ENCODE measurements at regions not wholly inside any gene's neighbourhood (a gene's known extent, or its start where the extent isn't known, plus 50 kb on each side); places are given as distances from the start of the nearest gene placed in this dataset.

GRCh38 chr5:122602700-122603099 is 172.2 kb upstream of the SNX2 start:
- no peak for DNase-seq
- CTCF ChIA-PET: no interaction called here
- Histone ChIP-seq H3K9ac (no peak overlapping the region), H3K9me3 (no peaks in the 10 kb centered on the region), H2AFZ (ENCODE audit: low read depth) (no peak overlapping the region), H3K27me3 (ENCODE audit: insufficient read depth) (no peaks in the 10 kb centered on the region), H4K20me1 (ENCODE audit: insufficient read depth) (no peaks in the 10 kb centered on the region), H3K4me1 (ENCODE audit: control insufficient read depth in 1 of 2, insufficient read depth in 2 of 2, low read depth in 1 of 2, low read length in 1 of 2) (no peaks in the 10 kb centered on the region), H3K36me3 (replicated peaks in 1 of 2; ENCODE audit: control insufficient read depth in 1 of 2, insufficient read depth in 2 of 2, low read length in 1 of 2) (no peaks in the 10 kb centered on the region), H3K9me2 (no peaks in the 10 kb centered on the region), H3K27ac (ENCODE audit: low read depth in 2 of 2, low read length in 1 of 2) (no peak overlapping the region), H3K79me2 (ENCODE audit: insufficient read depth) (no peaks in the 10 kb centered on the region), H3F3A (replicated peaks; ENCODE audit: insufficient read depth) (no peaks in the 10 kb centered on the region), H3K4me3 (ENCODE audit: low read depth in 2 of 2, low read length in 1 of 2) (no peak overlapping the region), H3K4me2 (no peak overlapping the region)
- POLR2A ChIA-PET: no interaction called here
- 8% methylated on average over 1 of the region's 1 CpG for WGBS (ENCODE audit: low lambda C conversion rate)
- no peak for TF ChIP-seq PBX3 (IDR thresholded peaks at IDR 0.05)
- TF ChIP-seq REST (IDR thresholded peaks at IDR 0.05; ENCODE audit: low read depth, low read length): no peak
- no peak for TF ChIP-seq RCOR1 (IDR thresholded peaks at IDR 0.05; ENCODE audit: low read length)
- TF ChIP-seq SIN3A (IDR thresholded peaks at IDR 0.05; ENCODE audit: borderline replicate concordance, low read depth, low read length): no peak
- TF ChIP-seq ELF1 (IDR thresholded peaks at IDR 0.05): no peak
- no peak for TF ChIP-seq FOXM1 (IDR thresholded peaks at IDR 0.05; ENCODE audit: low read depth)
- no peak for TF ChIP-seq FOSL2 (IDR thresholded peaks at IDR 0.05; ENCODE audit: borderline replicate concordance, low read depth)
- TF ChIP-seq TAF1 (IDR thresholded peaks at IDR 0.05; ENCODE audit: borderline replicate concordance, low read depth, low read length): no peak
- TF ChIP-seq JUND (IDR thresholded peaks at IDR 0.05): no peak
- no peak for TF ChIP-seq RFX5 (IDR thresholded peaks at IDR 0.05; ENCODE audit: low read length)
- TF ChIP-seq EP300 (IDR thresholded peaks at IDR 0.05; ENCODE audit: borderline replicate concordance in 1 of 2, low read depth in 1 of 2, low read length in 1 of 2): no peak

GRCh38 chr5:122605236-122605635 is 169.6 kb upstream of the SNX2 start:
- Histone ChIP-seq H3K9me3 (no peaks in the 10 kb centered on the region), H3K9ac (no peak overlapping the region), H3K9me2 (no peaks in the 10 kb centered on the region), H3K4me1 (ENCODE audit: control insufficient read depth in 1 of 2, insufficient read depth in 2 of 2, low read depth in 1 of 2, low read length in 1 of 2) (no peaks in the 10 kb centered on the region), H4K20me1 (ENCODE audit: insufficient read depth) (no peaks in the 10 kb centered on the region), H3K79me2 (ENCODE audit: insufficient read depth) (no peaks in the 10 kb centered on the region), H3K4me3 (ENCODE audit: low read depth in 2 of 2, low read length in 1 of 2) (no peak overlapping the region), H3F3A (replicated peaks; ENCODE audit: insufficient read depth) (no peaks in the 10 kb centered on the region), H3K27ac (ENCODE audit: low read depth in 2 of 2, low read length in 1 of 2) (no peak overlapping the region), H3K4me2 (no peak overlapping the region), H2AFZ (ENCODE audit: low read depth) (no peak overlapping the region), H3K27me3 (ENCODE audit: insufficient read depth) (no peaks in the 10 kb centered on the region), H3K36me3 (replicated peaks in 1 of 2; ENCODE audit: control insufficient read depth in 1 of 2, insufficient read depth in 2 of 2, low read length in 1 of 2) (no peaks in the 10 kb centered on the region)
- ChIA-PET POLR2A (no interaction called here), CTCF (no interaction called here)
- DNase-seq: no peak
- WGBS (ENCODE audit: low lambda C conversion rate): 59% methylated on average over 4 of the region's 4 CpGs
- TF ChIP-seq MXI1 (IDR thresholded peaks at IDR 0.05; ENCODE audit: low read depth, low read length): no peak
- no peak for TF ChIP-seq MEF2A (IDR thresholded peaks at IDR 0.05; ENCODE audit: borderline replicate concordance, low read depth)
- TF ChIP-seq FOXJ3 (CRISPR knock-in tag; IDR thresholded peaks at IDR 0.05): no peak
- no peak for TF ChIP-seq CHD2 (IDR thresholded peaks at IDR 0.05; ENCODE audit: low read length, partially characterized antibody)
- TF ChIP-seq NRF1 (IDR thresholded peaks at IDR 0.05; ENCODE audit: low read depth, low read length): no peak
- no peak for TF ChIP-seq GABPA (IDR thresholded peaks at IDR 0.05; ENCODE audit: low read depth)
- no peak for TF ChIP-seq RCOR1 (IDR thresholded peaks at IDR 0.05; ENCODE audit: low read length)
- TF ChIP-seq SMC3 (IDR thresholded peaks at IDR 0.05; ENCODE audit: low read depth, low read length): no peak
- TF ChIP-seq PBX3 (IDR thresholded peaks at IDR 0.05): no peak
- no peak for TF ChIP-seq TEAD4 (IDR thresholded peaks at IDR 0.05; ENCODE audit: borderline replicate concordance, insufficient read depth)
- TF ChIP-seq SIN3A (IDR thresholded peaks at IDR 0.05; ENCODE audit: borderline replicate concordance, low read depth, low read length): no peak
- no peak for TF ChIP-seq EZH2phosphoT487 (IDR thresholded peaks at IDR 0.05; ENCODE audit: borderline replicate concordance, low read depth)
- no peak for TF ChIP-seq RXRA (IDR thresholded peaks at IDR 0.05; ENCODE audit: borderline replicate concordance, low read depth)
- no peak for TF ChIP-seq RAD21 (IDR thresholded peaks at IDR 0.05; ENCODE audit: low read length)
- TF ChIP-seq TAF1 (IDR thresholded peaks at IDR 0.05; ENCODE audit: borderline replicate concordance, low read depth, low read length): no peak
